H9 (cell line): ENCODE measurements at regions not wholly inside any gene's neighbourhood (a gene's known extent, or its start where the extent isn't known, plus 50 kb on each side); places are given as distances from the start of the nearest gene placed in this dataset.

Experiments
- DNase-seq: peaks from one replicate; pipeline ENCODE4 v3.0.0-alpha.2; 2017
- H2AFZ ChIP-seq: one replicate; pipeline ENCODE4 v1.6.1; 2013; ENCODE audit warnings: mild to moderate bottlenecking, low read length, control low read depth, moderate library complexity
- H2AK5ac ChIP-seq: 2 replicates; pipeline ENCODE4 v1.6.1; 2013; ENCODE audit warnings: low read length, control low read depth, mixed read lengths; ENCODE audit not compliant: insufficient read length
- H2BK120ac ChIP-seq: one replicate; pipeline ENCODE4 v1.6.1; 2013; ENCODE audit warnings: low read depth, mild to moderate bottlenecking, low read length, control low read depth, inconsistent platforms; ENCODE audit not compliant: poor library complexity, severe bottlenecking
- H2BK12ac ChIP-seq: 2 replicates; pipeline ENCODE4 v1.6.1; 2013; ENCODE audit warnings: low read length, control low read depth, mixed read lengths, low read depth; ENCODE audit not compliant: insufficient read length
- H2BK15ac ChIP-seq: 2 replicates; pipeline ENCODE4 v1.6.1; 2013; ENCODE audit warnings: low read depth, low read length, control low read depth
- H2BK20ac ChIP-seq: one replicate; pipeline ENCODE4 v1.6.1; 2013; ENCODE audit warnings: low read depth, mild to moderate bottlenecking, low read length, control low read depth, inconsistent platforms; ENCODE audit not compliant: poor library complexity, severe bottlenecking
- H2BK5ac ChIP-seq: 2 replicates; pipeline ENCODE4 v1.6.1; 2013; ENCODE audit warnings: low read length, control low read depth, mixed read lengths; ENCODE audit not compliant: insufficient read length
- H3K14ac ChIP-seq: 2 replicates; pipeline ENCODE4 v1.6.1; 2013; ENCODE audit warnings: low read length, control low read depth; ENCODE audit not compliant: insufficient read depth
- H3K18ac ChIP-seq: 2 replicates; pipeline ENCODE4 v1.6.1; 2013; ENCODE audit warnings: low read depth, mild to moderate bottlenecking, mixed read lengths, low read length, control low read depth; ENCODE audit not compliant: insufficient read length
- H3K23ac ChIP-seq: 2 replicates; pipeline ENCODE4 v1.6.1; 2013; ENCODE audit warnings: low read length, control low read depth, mixed read lengths, low read depth; ENCODE audit not compliant: insufficient read length
- H3K23me2 ChIP-seq: 2 replicates; pipeline ENCODE4 v1.6.1; 2013; ENCODE audit warnings: low read depth, mild to moderate bottlenecking, mixed read lengths, low read length, control low read depth; ENCODE audit not compliant: insufficient read length, poor library complexity, severe bottlenecking
- H3K27ac ChIP-seq: 2 replicates; pipeline ENCODE4 v1.5.1; 2013; ENCODE audit warnings: low read length, control low read depth, mixed read lengths, low read depth; ENCODE audit not compliant: insufficient read length
- H3K27me3 ChIP-seq: 2 replicates; pipeline ENCODE4 v1.6.1; 2013; ENCODE audit warnings: low read length, control low read depth, inconsistent platforms; ENCODE audit not compliant: insufficient read depth
- H3K4ac ChIP-seq: 2 replicates; pipeline ENCODE4 v1.6.1; 2013; ENCODE audit warnings: low read depth, mild to moderate bottlenecking, control low read depth, inconsistent platforms, low read length, moderate library complexity
- H3K4me1 ChIP-seq: 2 replicates; pipeline ENCODE4 v1.6.1; 2013; ENCODE audit warnings: low read length, control low read depth, inconsistent platforms; ENCODE audit not compliant: insufficient read depth
- H3K4me2 ChIP-seq: 2 replicates; pipeline ENCODE4 v1.6.1; 2013; ENCODE audit warnings: low read length, control low read depth, mixed read lengths; ENCODE audit not compliant: insufficient read length, insufficient read depth
- H3K56ac ChIP-seq: 2 replicates; pipeline ENCODE4 v1.6.1; 2013; ENCODE audit warnings: low read depth, mild to moderate bottlenecking, mixed read lengths, low read length, control low read depth; ENCODE audit not compliant: insufficient read length
- H3K79me1 ChIP-seq: 2 replicates; pipeline ENCODE4 v1.6.1; 2013; ENCODE audit warnings: low read depth, mild to moderate bottlenecking, moderate library complexity, low read length, control low read depth, inconsistent platforms; ENCODE audit not compliant: insufficient read depth, poor library complexity, severe bottlenecking
- H3K79me2 ChIP-seq: 2 replicates; pipeline ENCODE4 v1.6.1; 2013; ENCODE audit warnings: low read length, control low read depth, inconsistent platforms; ENCODE audit not compliant: insufficient read depth
- H3K9ac ChIP-seq: 2 replicates; pipeline ENCODE4 v1.6.1; 2013; ENCODE audit warnings: low read length, control low read depth, mixed read lengths; ENCODE audit not compliant: insufficient read length; ENCODE audit errors: extremely low read depth
- H3K9me3 ChIP-seq: one replicate; pipeline ENCODE4 v1.6.1; 2013; ENCODE audit warnings: low read depth, low read length, inconsistent platforms; ENCODE audit not compliant: control insufficient read depth
- H3T11ph ChIP-seq: one replicate; pipeline ENCODE4 v1.6.1; 2013; ENCODE audit warnings: mild to moderate bottlenecking, low read length, control low read depth, inconsistent platforms
- H4K20me1 ChIP-seq: one replicate; pipeline ENCODE4 v1.6.1; 2013; ENCODE audit not compliant: control insufficient read depth, insufficient read length, insufficient read depth
- H4K5ac ChIP-seq: 2 replicates; pipeline ENCODE4 v1.6.1; 2013; ENCODE audit warnings: low read depth, mild to moderate bottlenecking, mixed read lengths, low read length, control low read depth; ENCODE audit not compliant: insufficient read length
- H4K8ac ChIP-seq: replicated peaks from 2 replicates; pipeline ENCODE4 v1.6.1; 2013; ENCODE audit warnings: low read length, control low read depth, mixed read lengths, low read depth; ENCODE audit not compliant: insufficient read length
- H4K91ac ChIP-seq: 2 replicates; pipeline ENCODE4 v1.6.1; 2013; ENCODE audit warnings: low read depth, mild to moderate bottlenecking, moderate library complexity, mixed read lengths, low read length, control low read depth; ENCODE audit not compliant: insufficient read length
- H3K27ac Mint-ChIP-seq, 3 experiments: 2 replicates in 2 of 3; 3 replicates in 1 of 3; pipeline ENCODE4 v1.8.0; 2020 to 2021; ENCODE audit warnings: mixed read lengths in 3 of 3, mild to moderate bottlenecking in 1 of 3, moderate library complexity in 1 of 3
- H3K27me3 Mint-ChIP-seq: 2 replicates; pipeline ENCODE4 v1.8.0; 2021; ENCODE audit warnings: low read depth, mild to moderate bottlenecking, moderate library complexity, mixed read lengths
- H3K36me3 Mint-ChIP-seq, 3 experiments: 2 replicates in 2 of 3; 3 replicates in 1 of 3; pipeline ENCODE4 v1.8.0; 2020 to 2021; ENCODE audit warnings: low read depth in 3 of 3, mixed read lengths in 3 of 3; ENCODE audit not compliant: insufficient read depth in 1 of 3
- H3K4me1 Mint-ChIP-seq, 2 experiments: 2 replicates each; pipeline ENCODE4 v1.8.0; 2020; ENCODE audit warnings: mixed read lengths in 2 of 2
- H3K4me3 Mint-ChIP-seq, 2 experiments: 2 replicates in 1 of 2; 3 replicates in 1 of 2; pipeline ENCODE4 v1.8.0; 2020 to 2021; ENCODE audit warnings: mild to moderate bottlenecking in 2 of 2, mixed read lengths in 2 of 2, moderate library complexity in 1 of 2
- H3K9me3 Mint-ChIP-seq, 2 experiments: 2 replicates in 1 of 2; 3 replicates in 1 of 2; pipeline ENCODE4 v1.8.0; 2020; ENCODE audit warnings: mild to moderate bottlenecking in 2 of 2, mixed read lengths in 2 of 2, moderate library complexity in 1 of 2
- CTCF ChIP-seq: fragments of 200-600 bp; sonication (generic); conservative IDR thresholded peaks from 3 replicates; pipeline ENCODE4 v1.8.0; 2021; ENCODE audit warnings: antibody characterized with exemption, mild to moderate bottlenecking
- WGBS: extraction: QIAGEN DNeasy Blood & Tissue Kit; methylation state at CpG from one replicate; pipeline ENCODE4 v1.1.7; 2013; ENCODE audit warnings: missing lambda C conversion rate, low lambda C conversion rate, mixed read lengths; ENCODE audit not compliant: insufficient read length; ENCODE audit errors: extremely low coverage; 5-methylcytosine and 5-hydroxymethylcytosine counted together

- Histone ChIP-seq H3K27ac (no peak overlapping the region), H2BK5ac (no peak overlapping the region), H3K9me3 (no peaks in the 10 kb centered on the region), H3K79me2 (no peaks in the 10 kb centered on the region), H4K20me1 (no peaks in the 10 kb centered on the region), H2BK120ac (no peak overlapping the region), H3K4me2 (no peak overlapping the region), H4K8ac (no peak overlapping the region), H4K5ac (no peak overlapping the region), H2AK5ac (no peak overlapping the region), H2BK12ac (no peak overlapping the region), H3K4ac (no peak overlapping the region), H3K14ac (no peak overlapping the region), H2AFZ (no peak overlapping the region), H3K4me1 (no peaks in the 10 kb centered on the region), H3K9ac (no peak overlapping the region), H3K27me3 (no peaks in the 10 kb centered on the region), H4K91ac (no peak overlapping the region), H3K18ac (no peak overlapping the region), H3K23ac (no peak overlapping the region), H3K56ac (no peak overlapping the region), H3T11ph (no peak overlapping the region), H3K23me2 (no peaks in the 10 kb centered on the region), H2BK15ac (no peak overlapping the region), H2BK20ac (no peak overlapping the region), H3K79me1 (no peaks in the 10 kb centered on the region)
- no peak for DNase-seq
- no peak overlapping the region for H3K4me3 Mint-ChIP-seq
- no peak overlapping the region for H3K27ac Mint-ChIP-seq
- no peak for TF ChIP-seq CTCF
- peaks cover 0 to under 1% of the 10 kb centered on the region in 2 experiments; a peak in 2 of 4 replicates for H3K4me1 Mint-ChIP-seq
- peaks cover 4 to 12% (median 6%) of the 10 kb centered on the region in 3 experiments for H3K36me3 Mint-ChIP-seq
- WGBS: no CpG with 5 or more reads among the region's 1 CpG
- peaks cover 9% of the 10 kb centered on the region for H3K27me3 Mint-ChIP-seq
- peaks cover 12 to 15% of the 10 kb centered on the region in 2 experiments for H3K9me3 Mint-ChIP-seq
Observed at GRCh38 chr11:113526521-113526920, 51.3 kb upstream of the DRD2 start.
